Suprapubic skin (tissue), 4 donors: ENCODE measurements at regions not wholly inside any gene's neighbourhood (a gene's known extent, or its start where the extent isn't known, plus 50 kb on each side); places are given as distances from the start of the nearest gene placed in this dataset.

Experiments used
- POLR2A ChIP-seq, 2 donors: fragments of 450-650 bp; IDR thresholded peaks; one replicate each; pipeline ENCODE4 v1.6.1; 2017; ENCODE audit warnings: antibody characterized with exemption in 2 of 2, mild to moderate bottlenecking in 2 of 2, moderate library complexity in 2 of 2
- POLR2AphosphoS5 ChIP-seq, 3 donors: sonication (generic); formaldehyde crosslinking; IDR thresholded peaks; one replicate each; pipeline ENCODE4 v1.6.1; 2017; ENCODE audit warnings: antibody characterized with exemption in 3 of 3
- TF ChIP-seq, protein P1 (sequence below), 2 donors: fragments of 200-600 bp in 1 of 2; fragments of 450-650 bp in 1 of 2; sonication (generic) in 1 of 2; IDR thresholded peaks; one replicate each; pipeline ENCODE4 v1.5.1; 2016 to 2019; ENCODE audit warnings: antibody characterized with exemption in 2 of 2, mild to moderate bottlenecking in 1 of 2, moderate library complexity in 1 of 2

DNA sequence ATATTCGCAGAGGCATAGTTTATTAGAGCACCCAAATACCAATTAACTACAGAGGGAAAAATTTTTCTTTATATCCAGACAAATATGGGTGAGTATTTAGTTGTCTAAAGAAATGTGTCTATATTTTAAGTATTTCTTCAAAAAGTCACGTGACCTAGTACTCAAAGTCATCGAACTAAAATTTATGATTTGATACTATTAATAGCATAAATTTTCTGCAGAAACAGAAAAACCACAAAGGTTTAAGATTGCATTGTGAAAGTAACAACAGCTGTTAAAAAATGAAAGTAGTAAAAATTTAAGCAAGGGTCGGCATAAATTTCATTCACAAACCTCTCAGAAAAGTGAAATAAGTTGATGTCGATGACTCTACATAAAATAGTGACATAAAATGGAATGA, 323.9 kb upstream of the RORB start:
- TF ChIP-seq POLR2A (IDR thresholded peaks at IDR 0.05) = no peak
- TF ChIP-seq, protein P1, sequence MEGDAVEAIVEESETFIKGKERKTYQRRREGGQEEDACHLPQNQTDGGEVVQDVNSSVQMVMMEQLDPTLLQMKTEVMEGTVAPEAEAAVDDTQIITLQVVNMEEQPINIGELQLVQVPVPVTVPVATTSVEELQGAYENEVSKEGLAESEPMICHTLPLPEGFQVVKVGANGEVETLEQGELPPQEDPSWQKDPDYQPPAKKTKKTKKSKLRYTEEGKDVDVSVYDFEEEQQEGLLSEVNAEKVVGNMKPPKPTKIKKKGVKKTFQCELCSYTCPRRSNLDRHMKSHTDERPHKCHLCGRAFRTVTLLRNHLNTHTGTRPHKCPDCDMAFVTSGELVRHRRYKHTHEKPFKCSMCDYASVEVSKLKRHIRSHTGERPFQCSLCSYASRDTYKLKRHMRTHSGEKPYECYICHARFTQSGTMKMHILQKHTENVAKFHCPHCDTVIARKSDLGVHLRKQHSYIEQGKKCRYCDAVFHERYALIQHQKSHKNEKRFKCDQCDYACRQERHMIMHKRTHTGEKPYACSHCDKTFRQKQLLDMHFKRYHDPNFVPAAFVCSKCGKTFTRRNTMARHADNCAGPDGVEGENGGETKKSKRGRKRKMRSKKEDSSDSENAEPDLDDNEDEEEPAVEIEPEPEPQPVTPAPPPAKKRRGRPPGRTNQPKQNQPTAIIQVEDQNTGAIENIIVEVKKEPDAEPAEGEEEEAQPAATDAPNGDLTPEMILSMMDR (IDR thresholded peaks at IDR 0.05) = no peak
- no peak for TF ChIP-seq POLR2AphosphoS5 (IDR thresholded peaks at IDR 0.05)
